AG04450 (cell line): ENCODE measurements at regions not wholly inside any gene's neighbourhood (a gene's known extent, or its start where the extent isn't known, plus 50 kb on each side); places are given as distances from the start of the nearest gene placed in this dataset.

ENCODE experiments used
- CTCF ChIA-PET: fragments of 300-600, 350-600 bp; formaldehyde crosslinking; extraction: SDS; loops from one replicate; lab custom pipeline; 2022; ENCODE audit warnings: antibody characterized with exemption, inconsistent platforms; lab: Charles Lee
- POLR2A ChIA-PET: fragments of 350-600 bp; formaldehyde crosslinking; extraction: SDS; loops from one replicate; lab custom pipeline; 2021; ENCODE audit warnings: antibody characterized with exemption, inconsistent platforms; lab: Yijun Ruan, JAX
- DNase-seq: peaks from one replicate; pipeline ENCODE4 v3.0.0-alpha.2; 2011; ENCODE audit warnings: low read depth, low spot score
- H3K27ac ChIP-seq: one replicate; pipeline ENCODE4 v1.5.1; 2012; ENCODE audit warnings: low read depth, low read length, control low read depth
- H3K27me3 ChIP-seq: one replicate; pipeline ENCODE4 v1.6.0; 2012; ENCODE audit warnings: low read length; ENCODE audit not compliant: control insufficient read depth, insufficient read depth
- H3K4me3 ChIP-seq: 2 replicates; pipeline ENCODE4 v1.5.1; 2011; ENCODE audit warnings: mild to moderate bottlenecking, low read depth, low read length, control low read depth
- H3K9me3 ChIP-seq: 2 replicates; pipeline ENCODE4 v1.5.1; 2012; ENCODE audit warnings: low read length; ENCODE audit not compliant: control insufficient read depth, insufficient read depth
- CTCF ChIP-seq: IDR thresholded peaks from 2 replicates; pipeline ENCODE4 v1.5.1; 2011; ENCODE audit warnings: low read depth, low read length, control low read depth, inconsistent platforms

DNA sequence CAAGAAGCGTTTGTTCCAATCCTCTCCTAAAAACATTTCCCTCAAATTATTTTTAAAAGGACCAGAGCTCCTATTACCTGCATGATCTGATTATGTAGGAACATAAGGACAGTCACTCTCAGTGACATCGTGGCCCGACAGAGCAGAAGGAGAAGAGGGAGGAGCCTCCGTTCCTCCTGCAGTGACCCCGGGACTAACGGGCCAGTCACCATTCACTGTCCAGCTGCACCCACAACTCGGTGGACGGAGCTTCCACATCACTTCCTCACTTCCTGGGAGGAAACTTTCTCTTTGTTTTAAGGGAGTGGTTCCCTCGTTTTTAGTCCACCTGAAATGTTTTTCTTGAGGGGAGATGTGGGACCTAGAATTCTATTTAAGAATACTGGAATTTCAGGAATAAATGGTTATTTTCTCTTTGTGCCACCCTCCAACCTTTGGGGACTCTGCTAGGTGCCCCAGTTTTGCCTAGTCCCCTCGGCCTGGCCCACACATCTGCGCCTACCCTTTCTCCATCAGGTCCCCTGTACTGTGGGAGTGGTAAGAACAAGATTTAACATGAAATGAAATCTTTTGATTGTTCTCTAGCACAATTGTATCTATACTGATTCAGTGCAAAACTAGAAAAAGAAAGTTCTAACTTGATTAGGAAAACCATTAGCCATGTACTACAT is 173.5 kb upstream of the RNF32 start:
- no peak overlapping the region for H3K4me3 ChIP-seq
- H3K27me3 ChIP-seq = no peaks in the 10 kb centered on the region
- DNase-seq = no peak
- ChIA-PET CTCF (no interaction called here), POLR2A (no interaction called here)
- peaks cover 36% of the 10 kb centered on the region for H3K9me3 ChIP-seq
- no peak overlapping the region for H3K27ac ChIP-seq
- TF ChIP-seq CTCF = no peak

GRCh38 chr7:156466272-156466671 is 174.3 kb upstream of the RNF32 start:
- H3K27me3 ChIP-seq = no peaks in the 10 kb centered on the region
- TF ChIP-seq CTCF = no peak
- DNase-seq = no peak
- ChIA-PET POLR2A (no interaction called here), CTCF (no interaction called here)
- H3K4me3 ChIP-seq = no peak overlapping the region
- no peak overlapping the region for H3K27ac ChIP-seq
- H3K9me3 ChIP-seq = peaks cover 38% of the 10 kb centered on the region

- TF ChIP-seq CTCF = no peak
- H3K4me3 ChIP-seq = no peak overlapping the region
- no peak overlapping the region for H3K27ac ChIP-seq
- H3K27me3 ChIP-seq = no peaks in the 10 kb centered on the region
- DNase-seq = no peak
- ChIA-PET POLR2A (no interaction called here), CTCF (no interaction called here)
- peaks cover 31% of the 10 kb centered on the region for H3K9me3 ChIP-seq
Measured at GRCh38 chr7:156465186-156465585, 175.4 kb upstream of the RNF32 start.

DNA sequence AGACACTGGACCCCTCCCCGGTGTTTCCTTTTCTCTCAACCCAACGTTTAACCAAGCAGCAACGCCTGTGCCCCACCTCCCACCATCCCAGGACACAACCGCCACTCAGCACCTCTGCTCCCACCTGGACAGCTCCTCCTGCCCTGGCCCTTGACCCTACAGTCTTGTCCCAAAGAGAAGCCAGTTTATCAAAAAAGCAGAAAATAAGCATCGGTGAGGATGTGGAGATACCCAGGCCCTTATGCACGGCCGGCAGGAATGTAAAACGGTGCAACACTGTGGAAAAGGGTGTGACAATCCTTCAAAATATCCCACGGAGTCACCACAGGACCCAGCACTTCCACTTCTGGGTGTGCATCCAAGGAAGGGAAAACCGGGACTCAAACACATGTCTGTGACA is 176.2 kb upstream of the RNF32 start:
- no peak overlapping the region for H3K27ac ChIP-seq
- H3K27me3 ChIP-seq = no peaks in the 10 kb centered on the region
- CTCF ChIA-PET = no interaction called here
- TF ChIP-seq CTCF = no peak
- POLR2A ChIA-PET = no interaction called here
- peaks cover 35% of the 10 kb centered on the region for H3K9me3 ChIP-seq
- no peak overlapping the region for H3K4me3 ChIP-seq
- DNase-seq = no peak

DNA sequence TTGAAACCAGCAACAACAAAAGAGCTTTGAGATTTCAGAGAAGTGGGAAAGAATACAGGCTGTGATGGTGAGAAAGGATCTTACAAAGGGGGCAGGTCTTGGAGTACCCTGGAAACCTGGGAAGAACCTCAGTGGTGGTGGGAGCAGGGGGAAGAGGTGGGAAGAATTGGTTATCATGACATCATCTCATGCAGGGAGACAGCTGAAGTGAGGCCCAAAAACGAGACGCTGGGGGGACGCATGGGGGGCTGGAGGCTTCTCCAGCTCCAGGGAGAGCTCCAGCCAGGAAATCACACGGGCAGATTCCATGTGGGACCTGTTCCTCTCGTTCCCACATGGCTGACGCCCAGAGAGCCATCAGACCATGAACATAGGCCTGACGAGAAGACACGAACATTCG is 177.3 kb upstream of the RNF32 start:
- peaks cover 36% of the 10 kb centered on the region for H3K9me3 ChIP-seq
- CTCF ChIA-PET = no interaction called here
- no peak overlapping the region for H3K27ac ChIP-seq
- no peak for DNase-seq
- TF ChIP-seq CTCF = no peak
- no peak overlapping the region for H3K4me3 ChIP-seq
- H3K27me3 ChIP-seq = no peaks in the 10 kb centered on the region
- POLR2A ChIA-PET = no interaction called here
